ENCODE measurements at regions not wholly inside any gene's neighbourhood (a gene's known extent, or its start where the extent isn't known, plus 50 kb on each side); places are given as distances from the start of the nearest gene placed in this dataset.

GRCh38 chr10:55630491-55631056, 730.5 kb downstream of the ZWINT start:
- TF ChIP-seq CTCF (IDR thresholded peaks at IDR 0.05; ENCODE audit: poor library complexity, severe bottlenecking) (no peak), EZH2 (IDR thresholded peaks at IDR 0.05; ENCODE audit: borderline replicate concordance, insufficient read depth, low read length, poor library complexity, severe bottlenecking) (no peak), POLR2AphosphoS5 (IDR thresholded peaks at IDR 0.05) (no peak), REST (IDR thresholded peaks at IDR 0.05; ENCODE audit: borderline replicate concordance) (no peak), EP300 (conservative IDR thresholded peaks at IDR 0.05; ENCODE audit: poor library complexity, severe bottlenecking) (no peak), RAD21 (conservative IDR thresholded peaks at IDR 0.05) (no peak), TAF1 (IDR thresholded peaks at IDR 0.05; ENCODE audit: low read depth) (no peak), MXI1 (conservative IDR thresholded peaks at IDR 0.05; ENCODE audit: poor library complexity, severe bottlenecking) (no peak)

All from neural cell (in vitro differentiated cells).